GM12878 (cell line): ENCODE measurements at regions not wholly inside any gene's neighbourhood (a gene's known extent, or its start where the extent isn't known, plus 50 kb on each side); places are given as distances from the start of the nearest gene placed in this dataset.

Source experiments
- ATAC-seq: fragments of 200-7000 bp; cut with Tn5 transposase; 3 replicates; pipeline ENCODE4 v1.9.1; 2020; ENCODE audit warnings: mild to moderate bottlenecking, moderate library complexity
- BruUV-seq: library from RNA; stranded (reverse); fragments of 400-500 nt; replicated peaks from 2 replicates; lab custom pipeline; 2021; lab: Mats Ljungman, UMichigan
- CTCF ChIA-PET: fragments of 300-600 bp; sonication (Branson Sonifier 250); formaldehyde crosslinking; extraction: SDS; loops from one replicate; lab custom pipeline; 2021; ENCODE audit warnings: inconsistent platforms; lab: Yijun Ruan, JAX
- POLR2A ChIA-PET: fragments of 350-600 bp; formaldehyde crosslinking; extraction: SDS; loops from one replicate; lab custom pipeline; 2021; ENCODE audit warnings: inconsistent platforms; lab: Charles Lee
- RAD21 ChIA-PET: fragments of 300-600 bp; sonication (Branson Sonifier 250); formaldehyde crosslinking; loops from one replicate; lab custom pipeline; 2023; ENCODE audit warnings: antibody characterized with exemption; ENCODE audit not compliant: unreplicated experiment; lab: Charles Lee
- SMC1A ChIA-PET: fragments of 300-600 bp; sonication (Branson Sonifier 250); formaldehyde crosslinking; loops from one replicate; lab custom pipeline; 2023; ENCODE audit not compliant: unreplicated experiment, uncharacterized antibody; lab: Charles Lee
- DNase-seq: peaks from one replicate; pipeline ENCODE4 v3.0.0-alpha.2; 2011; ENCODE audit warnings: low read depth, low spot score
- FAIRE-seq: peaks from 3 replicates; lab custom pipeline; 2011; peaks lifted over from hg19 to GRCh38; lab: Jason Lieb, UNC
- H2AFZ ChIP-seq: 2 replicates; pipeline ENCODE4 v1.6.0; 2011; ENCODE audit warnings: low read depth, low read length, control low read depth; ENCODE audit not compliant: control insufficient read depth
- H3K27ac ChIP-seq: 2 replicates; pipeline ENCODE4 v1.5.1; 2011; ENCODE audit warnings: control low read depth; ENCODE audit not compliant: control insufficient read depth, insufficient read depth
- H3K27me3 ChIP-seq, 2 experiments: replicated peaks in 1 of 2; 2 replicates each; pipeline versions ENCODE4 v1.6.0 to v1.6.1; 2011; ENCODE audit warnings: low read length in 1 of 2; ENCODE audit not compliant: control insufficient read depth in 2 of 2, insufficient read depth in 2 of 2
- H3K36me3 ChIP-seq, 2 experiments: 2 replicates each; pipeline ENCODE4 v1.5.1; 2011; ENCODE audit warnings: low read length in 1 of 2; ENCODE audit not compliant: control insufficient read depth in 2 of 2, insufficient read depth in 2 of 2
- H3K4me1 ChIP-seq: 2 replicates; pipeline ENCODE4 v1.6.1; 2011; ENCODE audit warnings: mild to moderate bottlenecking, low read length, moderate library complexity, mixed read lengths; ENCODE audit not compliant: control insufficient read depth, insufficient read depth
- H3K4me2 ChIP-seq: 2 replicates; pipeline ENCODE4 v1.6.0; 2011; ENCODE audit warnings: control low read depth; ENCODE audit not compliant: control insufficient read depth, insufficient read depth
- H3K4me3 ChIP-seq: fragments of 200-600 bp; sonication (generic); 2 replicates; pipeline ENCODE4 v1.5.1; 2016
- H3K79me2 ChIP-seq: 2 replicates; pipeline ENCODE4 v1.6.0; 2011; ENCODE audit warnings: low read length; ENCODE audit not compliant: control insufficient read depth, insufficient read depth
- H3K9ac ChIP-seq: 2 replicates; pipeline ENCODE4 v1.8.0; 2011; ENCODE audit warnings: low read length, control low read depth, mixed read lengths; ENCODE audit not compliant: control insufficient read depth, insufficient read depth
- H3K9me3 ChIP-seq: replicated peaks from 3 replicates; pipeline ENCODE4 v1.5.1; 2011; ENCODE audit warnings: mild to moderate bottlenecking, low read length; ENCODE audit not compliant: control insufficient read depth, insufficient read depth
- H4K20me1 ChIP-seq: 2 replicates; pipeline ENCODE4 v1.6.0; 2011; ENCODE audit not compliant: control insufficient read depth, insufficient read depth
- ATF2 ChIP-seq: IDR thresholded peaks from 2 replicates; pipeline ENCODE4 v1.6.1; 2012; ENCODE audit warnings: low read length, inconsistent platforms
- ATF7 ChIP-seq: fragments of 450-650 bp; IDR thresholded peaks from 2 replicates; pipeline ENCODE4 v1.6.1; 2016; ENCODE audit warnings: low read depth, mild to moderate bottlenecking
- BHLHE40 ChIP-seq, 2 experiments: fragments of 450-650 bp in 1 of 2; IDR thresholded peaks; 2 replicates each; pipeline ENCODE4 v1.6.1; 2011 to 2017; ENCODE audit warnings: low read depth in 2 of 2, borderline replicate concordance in 1 of 2, improper control_type of control experiment in 1 of 2, low read length in 1 of 2, mild to moderate bottlenecking in 1 of 2
- BRCA1 ChIP-seq: IDR thresholded peaks from 2 replicates; pipeline ENCODE4 v1.6.1; 2011; ENCODE audit warnings: low read depth, low read length, improper control_type of control experiment
- CBFB ChIP-seq: IDR thresholded peaks from 2 replicates; pipeline ENCODE4 v1.6.1; 2016; ENCODE audit warnings: antibody characterized with exemption, low read depth
- CBX3 ChIP-seq: fragments of 200-600 bp; sonication (generic); IDR thresholded peaks from 2 replicates; pipeline ENCODE4 v1.6.1; 2016; ENCODE audit warnings: low read depth, borderline replicate concordance
- EGR1 ChIP-seq, 2 experiments: IDR thresholded peaks; 1 replicate in 1 of 2; 2 replicates in 1 of 2; pipeline ENCODE4 v1.6.1; 2011 to 2012; ENCODE audit warnings: low read depth in 2 of 2, low read length in 2 of 2, borderline replicate concordance in 1 of 2, mild to moderate bottlenecking in 1 of 2, moderate library complexity in 1 of 2
- ELK1 ChIP-seq: IDR thresholded peaks from 2 replicates; pipeline ENCODE4 v1.6.1; 2012; ENCODE audit warnings: low read depth, low read length, improper control_type of control experiment
- JUNB ChIP-seq: IDR thresholded peaks from 2 replicates; pipeline ENCODE4 v1.6.1; 2016; ENCODE audit warnings: antibody characterized with exemption, mild to moderate bottlenecking
- MAX ChIP-seq: IDR thresholded peaks from 2 replicates; pipeline ENCODE4 v1.6.1; 2012; ENCODE audit warnings: low read depth, low read length, improper control_type of control experiment
- MTA2 ChIP-seq: fragments of 450-650 bp; IDR thresholded peaks from 2 replicates; pipeline ENCODE4 v1.6.1; 2016; ENCODE audit warnings: low read depth, mild to moderate bottlenecking, moderate library complexity
- NR2F1 ChIP-seq: fragments of 450-650 bp; conservative IDR thresholded peaks from 2 replicates; pipeline ENCODE4 v1.6.1; 2017; ENCODE audit warnings: mild to moderate bottlenecking
- RAD51 ChIP-seq: fragments of 450-650 bp; IDR thresholded peaks from 2 replicates; pipeline ENCODE4 v1.6.1; 2016; ENCODE audit warnings: moderate library complexity, mild to moderate bottlenecking, inconsistent platforms
- RB1 ChIP-seq: fragments of 450-650 bp; formaldehyde crosslinking; IDR thresholded peaks from 2 replicates; pipeline ENCODE4 v1.6.1; 2017; ENCODE audit warnings: mild to moderate bottlenecking, borderline replicate concordance
- STAT3 ChIP-seq: IDR thresholded peaks from 2 replicates; pipeline ENCODE4 v1.6.1; 2011; ENCODE audit warnings: low read depth, low read length, improper control_type of control experiment
- ZNF207 ChIP-seq: fragments of 450-650 bp; IDR thresholded peaks from 2 replicates; pipeline ENCODE4 v1.6.1; 2014; ENCODE audit warnings: antibody characterized with exemption, mild to moderate bottlenecking, borderline replicate concordance
- ZNF274 ChIP-seq: IDR thresholded peaks from one replicate; pipeline ENCODE4 v1.8.0; 2011; ENCODE audit not compliant: insufficient read length, insufficient read depth
- in situ Hi-C: fragments of 300-500 bp; cut with MboI; formaldehyde crosslinking; loops from 9 replicates; pipeline ENCODE4 v1.14.3; 2018; ENCODE audit warnings: mixed read lengths
- intact Hi-C: fragments of 100-400 bp; cut with micrococcal nuclease; formaldehyde crosslinking; loops from one replicate; pipeline ENCODE4 v1.14.2; 2022; ENCODE audit not compliant: unreplicated experiment

- no peak overlapping the region for H2AFZ ChIP-seq
- H3K4me1 ChIP-seq, result peaks cover 6% of the 10 kb centered on the region
- no peaks in the 10 kb centered on the region for H4K20me1 ChIP-seq
- no peak for DNase-seq
- POLR2A ChIA-PET, result interaction anchor here (3.3 kb wide), 1 partner anchor 7 kb away, joined by 17 read pairs; no protein-coding TSS in a partner anchor
- in situ Hi-C loops (no loop called here), intact Hi-C loops (no loop called here)
- no peak overlapping the region for H3K4me3 ChIP-seq
- BruUV-seq, result no TSS peak
- no peak for ATAC-seq
- H3K27me3 ChIP-seq, result no peaks in the 10 kb centered on the region
- FAIRE-seq, result no peak
- H3K27ac ChIP-seq, result no peak overlapping the region
- H3K36me3 ChIP-seq, result no peaks in the 10 kb centered on the region
- SMC1A ChIA-PET, result interaction anchor here (1.4 to 9.6 kb wide), 7 partner anchors 8 to 96 kb away, joined by 4 to 149 read pairs (median 9); no protein-coding TSS in a partner anchor
- CTCF ChIA-PET, result interaction anchor here (0.8 to 1.6 kb wide), 3 partner anchors 9 to 88 kb away, joined by 3 to 8 read pairs (median 3); no protein-coding TSS in a partner anchor
- TF ChIP-seq RB1 (no peak), ZNF274 (no peak), CBX3 (no peak), RAD51 (no peak), ATF2 (no peak), ZNF207 (no peak), NR2F1 (no peak), STAT3 (no peak), BHLHE40 (IDR thresholded peaks at IDR 0.05; ENCODE audit: borderline replicate concordance in 1 of 2, low read depth in 2 of 2, low read length in 1 of 2) (no peak), BRCA1 (no peak), EGR1 (IDR thresholded peaks at IDR 0.05; ENCODE audit: borderline replicate concordance in 1 of 2, low read depth in 2 of 2, low read length in 2 of 2) (no peak), ATF7 (no peak), JUNB (no peak), MAX (no peak), MTA2 (no peak), CBFB (no peak), ELK1 (no peak)
- RAD21 ChIA-PET, result interaction anchor here (0.7 to 9.0 kb wide), 4 partner anchors 8 to 99 kb away, joined by 3 to 112 read pairs (median 3); no protein-coding TSS in a partner anchor
- H3K4me2 ChIP-seq, result no peak overlapping the region
- no peaks in the 10 kb centered on the region for H3K79me2 ChIP-seq
- H3K9me3 ChIP-seq, result no peaks in the 10 kb centered on the region
- no peak overlapping the region for H3K9ac ChIP-seq
These were observed 85.8 kb upstream of the ATP1B1 start for GRCh38 chr1:169020684-169021083.
